ENCODE measurements at regions not wholly inside any gene's neighbourhood (a gene's known extent, or its start where the extent isn't known, plus 50 kb on each side); places are given as distances from the start of the nearest gene placed in this dataset.

GRCh38 chr3:30984855-30985749 lies 90.6 kb upstream of the GADL1 start:
- H3K4me3 ChIP-seq: no peak overlapping the region

GRCh38 chr3:30986551-30986950 lies 92.1 kb upstream of the GADL1 start:
- Histone ChIP-seq H3K4me3 (no peak overlapping the region), H3K27me3 (no peaks in the 10 kb centered on the region), H3K9me3 (no peaks in the 10 kb centered on the region), H3K36me3 (no peaks in the 10 kb centered on the region), H3K4me1 (peaks cover 0 to 8% (median 0%) of the 10 kb centered on the region in 4 donors), H3K27ac (no peak overlapping the region)
- DNase-seq (ENCODE audit: low spot score in 2 of 2): no peak
- no peak for TF ChIP-seq POLR2A (IDR thresholded peaks at IDR 0.05)
- 93 to 96% methylated on average over 3 of the region's 3 CpGs for WGBS, 2 donors

More at GRCh38 chr3:30984855-30985749, 90.6 kb upstream of the GADL1 start:
- peaks cover 0 to 8% (median 0%) of the 10 kb centered on the region in 4 donors for H3K4me1 ChIP-seq
- TF ChIP-seq CTCF (IDR thresholded peaks at IDR 0.05) (no peak), POLR2A (IDR thresholded peaks at IDR 0.05) (no peak)
- H3K27me3 ChIP-seq: no peaks in the 10 kb centered on the region
- H3K36me3 ChIP-seq: no peaks in the 10 kb centered on the region
- no peaks in the 10 kb centered on the region for H3K9me3 ChIP-seq
- H3K27ac ChIP-seq: no peak overlapping the region
- no peak for DNase-seq (ENCODE audit: low spot score in 2 of 2)
- WGBS, 2 donors: 52 to 53% methylated on average over 4 of the region's 4 CpGs

GRCh38 chr3:30988769-30989168 lies 94.3 kb upstream of the GADL1 start:
- no peaks in the 10 kb centered on the region for H3K36me3 ChIP-seq
- H3K4me1 ChIP-seq: peaks cover 0 to 8% (median 0%) of the 10 kb centered on the region in 4 donors
- no peaks in the 10 kb centered on the region for H3K27me3 ChIP-seq
- no peak for DNase-seq (ENCODE audit: low spot score in 2 of 2)
- H3K9me3 ChIP-seq: no peaks in the 10 kb centered on the region
- 73 to 76% methylated on average over 3 of the region's 3 CpGs for WGBS, 2 donors
- no peak overlapping the region for H3K27ac ChIP-seq
- no peak overlapping the region for H3K4me3 ChIP-seq
- TF ChIP-seq CTCF (IDR thresholded peaks at IDR 0.05) (no peak), EP300 (IDR thresholded peaks at IDR 0.05) (no peak), POLR2A (IDR thresholded peaks at IDR 0.05) (no peak)

- WGBS, 2 donors: 86 to 93% methylated on average over 2 of the region's 2 CpGs
These were observed 95.0 kb upstream of the GADL1 start for GRCh38 chr3:30989276-30990030.

GRCh38 chr3:30996467-30996866 lies 102.0 kb upstream of the GADL1 start:
- 28 to 58% methylated on average over 2 of the region's 2 CpGs for WGBS, 2 donors
- no peak overlapping the region for H3K4me3 ChIP-seq
- no peak overlapping the region for H3K27ac ChIP-seq
- TF ChIP-seq POLR2A (IDR thresholded peaks at IDR 0.05): no peak
- no peak for TF ChIP-seq EP300 (IDR thresholded peaks at IDR 0.05)
- no peak for TF ChIP-seq CTCF (IDR thresholded peaks at IDR 0.05)
- DNase-seq (ENCODE audit: low spot score in 2 of 2): no peak
- no peaks in the 10 kb centered on the region for H3K4me1 ChIP-seq
- no peaks in the 10 kb centered on the region for H3K36me3 ChIP-seq
- no peaks in the 10 kb centered on the region for H3K27me3 ChIP-seq
- peaks cover 0 to 4% (median 0%) of the 10 kb centered on the region in 4 donors for H3K9me3 ChIP-seq

More at GRCh38 chr3:30989276-30990030, 95.0 kb upstream of the GADL1 start:
- Histone ChIP-seq H3K27ac (no peak overlapping the region), H3K4me1 (peaks cover 0 to 8% (median 0%) of the 10 kb centered on the region in 4 donors), H3K36me3 (no peaks in the 10 kb centered on the region), H3K9me3 (no peaks in the 10 kb centered on the region), H3K27me3 (no peaks in the 10 kb centered on the region), H3K4me3 (no peak overlapping the region)
- DNase-seq (ENCODE audit: low spot score in 2 of 2): no peak
- TF ChIP-seq CTCF (IDR thresholded peaks at IDR 0.05) (no peak), EP300 (IDR thresholded peaks at IDR 0.05) (no peak), POLR2A (IDR thresholded peaks at IDR 0.05) (no peak)
